Neural crest cell (in vitro differentiated cells): ENCODE measurements at regions not wholly inside any gene's neighbourhood (a gene's known extent, or its start where the extent isn't known, plus 50 kb on each side); places are given as distances from the start of the nearest gene placed in this dataset.

Experiments used
- DNase-seq: peaks from one replicate; pipeline ENCODE4 v3.0.0; 2021; ENCODE audit warnings: low read depth, mixed read lengths, low spot score
- H3K27ac Mint-ChIP-seq: one replicate; pipeline ENCODE4 v1.8.0; 2021; ENCODE audit warnings: mild to moderate bottlenecking, mixed read lengths; ENCODE audit not compliant: unreplicated experiment
- H3K27me3 Mint-ChIP-seq: 2 replicates; pipeline ENCODE4 v1.8.0; 2021; ENCODE audit warnings: low read depth, mild to moderate bottlenecking, mixed read lengths
- H3K36me3 Mint-ChIP-seq: 2 replicates; pipeline ENCODE4 v1.8.0; 2021; ENCODE audit warnings: low read depth, mild to moderate bottlenecking, mixed read lengths
- H3K4me1 Mint-ChIP-seq: 2 replicates; pipeline ENCODE4 v1.8.0; 2021; ENCODE audit warnings: mixed read lengths
- H3K4me3 Mint-ChIP-seq: one replicate; pipeline ENCODE4 v1.8.0; 2021; ENCODE audit warnings: mild to moderate bottlenecking, mixed read lengths
- H3K9me3 Mint-ChIP-seq: 2 replicates; pipeline ENCODE4 v1.8.0; 2021; ENCODE audit warnings: mixed read lengths
- CTCF ChIP-seq: fragments of 200-600 bp; sonication (generic); conservative IDR thresholded peaks from 2 replicates; pipeline ENCODE4 v1.5.0; 2021; ENCODE audit warnings: antibody characterized with exemption, mild to moderate bottlenecking

DNA sequence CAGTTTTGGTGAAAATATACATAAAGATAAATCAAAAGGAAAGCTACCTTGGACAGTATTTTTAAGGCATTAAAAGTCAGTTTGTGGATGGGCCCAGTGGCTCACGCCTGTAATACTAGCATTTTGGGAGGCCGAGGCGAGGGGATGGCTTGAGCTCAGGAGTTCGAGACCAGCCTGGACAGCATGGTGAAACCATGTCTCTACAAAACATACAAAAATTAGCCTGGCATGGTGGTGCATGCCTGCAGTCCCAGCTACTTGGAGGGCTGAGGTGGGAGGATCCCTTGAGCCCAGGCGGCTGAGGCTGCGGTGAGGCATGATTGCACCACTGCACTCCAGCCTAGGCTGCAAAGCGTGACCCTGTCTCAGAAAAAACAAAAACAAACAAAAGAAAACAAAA lies 1253.8 kb downstream of the MRPL39 start:
- Mint-ChIP-seq H3K9me3 (peaks cover 17% of the 10 kb centered on the region), H3K36me3 (peaks cover 7% of the 10 kb centered on the region), H3K4me1 (no peaks in the 10 kb centered on the region), H3K27ac (no peak overlapping the region), H3K4me3 (no peak overlapping the region), H3K27me3 (no peaks in the 10 kb centered on the region)
- no peak for TF ChIP-seq CTCF
- DNase-seq, result no peak

DNA sequence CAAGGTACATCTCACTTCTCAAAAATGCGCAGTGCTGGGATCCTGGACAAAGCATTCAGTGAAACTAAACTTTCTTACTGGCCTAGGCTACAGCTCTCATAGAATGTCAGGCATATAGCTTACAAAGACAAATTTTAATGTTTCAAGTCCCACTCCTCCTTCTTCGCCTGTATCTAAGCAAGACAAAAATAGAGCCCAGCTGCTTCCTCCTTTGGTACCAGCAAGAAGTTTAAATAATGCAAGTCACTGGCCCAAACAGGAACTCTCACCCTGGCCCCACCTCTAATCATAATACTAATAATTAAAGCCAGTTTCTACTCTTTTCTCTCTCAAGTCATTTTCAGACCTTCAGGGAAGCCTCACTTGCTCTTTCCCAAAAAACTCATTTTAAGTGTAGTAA lies 1267.9 kb downstream of the MRPL39 start:
- no peak for TF ChIP-seq CTCF
- Mint-ChIP-seq H3K27me3 (no peaks in the 10 kb centered on the region), H3K9me3 (peaks cover 10% of the 10 kb centered on the region), H3K4me1 (no peaks in the 10 kb centered on the region), H3K36me3 (peaks cover 3% of the 10 kb centered on the region), H3K27ac (no peak overlapping the region), H3K4me3 (no peak overlapping the region)
- no peak for DNase-seq

DNA sequence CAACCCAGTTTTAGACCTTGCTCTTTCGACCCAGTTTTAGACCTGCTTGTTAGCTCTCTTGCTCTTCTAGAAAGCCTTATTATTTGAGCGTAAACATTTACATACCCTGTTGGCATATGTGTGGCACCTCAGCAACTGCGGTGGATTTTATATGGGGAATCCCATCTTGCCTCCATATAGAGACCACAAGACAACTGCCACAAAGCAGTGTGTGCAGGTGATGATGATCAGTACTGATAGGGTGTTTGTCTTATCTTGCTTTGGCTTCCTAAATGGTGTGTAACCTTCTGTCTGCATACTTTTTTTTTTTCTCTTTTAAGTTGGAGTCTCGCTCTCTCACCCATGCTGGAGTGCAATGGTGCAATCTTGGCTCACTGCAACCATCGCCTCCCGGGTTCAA lies 1270.8 kb downstream of the MRPL39 start:
- no peak for DNase-seq
- Mint-ChIP-seq H3K27me3 (no peaks in the 10 kb centered on the region), H3K4me1 (no peaks in the 10 kb centered on the region), H3K9me3 (peaks cover 12% of the 10 kb centered on the region), H3K36me3 (peaks cover 3% of the 10 kb centered on the region), H3K27ac (no peak overlapping the region), H3K4me3 (no peak overlapping the region)
- TF ChIP-seq CTCF, result no peak

GRCh38 chr21:24323536-24323935 lies 1283.7 kb downstream of the MRPL39 start:
- Mint-ChIP-seq H3K36me3 (no peaks in the 10 kb centered on the region), H3K27me3 (no peaks in the 10 kb centered on the region), H3K4me3 (no peak overlapping the region), H3K9me3 (no peaks in the 10 kb centered on the region), H3K27ac (no peak overlapping the region), H3K4me1 (no peaks in the 10 kb centered on the region)
- DNase-seq, result no peak
- TF ChIP-seq CTCF, result no peak

DNA sequence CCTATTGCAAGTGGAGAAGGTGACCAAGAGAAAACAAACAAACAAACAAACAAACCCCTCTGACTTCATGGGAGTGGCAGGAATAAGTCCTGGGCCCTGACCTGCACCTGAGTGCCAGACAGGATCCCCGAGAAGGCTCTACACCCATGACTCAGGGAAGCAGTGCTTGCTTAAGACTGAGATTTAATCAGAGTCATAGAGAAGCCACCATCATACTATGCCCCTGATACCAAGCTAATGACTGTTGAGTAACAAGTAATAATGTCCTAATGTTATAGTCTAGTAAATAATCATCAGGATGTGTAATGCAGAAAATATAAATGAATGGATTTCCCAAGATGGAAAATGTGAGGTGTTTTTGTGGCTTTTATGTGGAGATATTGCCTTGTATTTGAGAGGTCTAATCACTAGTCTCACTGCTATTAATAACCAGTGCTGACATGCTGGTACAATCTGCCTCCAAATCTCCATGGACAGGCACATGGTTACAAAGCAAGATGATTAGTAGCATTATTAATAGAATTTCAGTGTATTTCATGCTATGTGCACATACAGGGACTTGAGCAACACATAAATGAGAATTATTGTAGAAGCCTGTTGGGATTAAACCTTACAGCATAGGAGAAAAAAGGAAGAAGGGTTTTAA lies 1290.9 kb downstream of the MRPL39 start:
- no peak overlapping the region for H3K27ac Mint-ChIP-seq
- no peaks in the 10 kb centered on the region for H3K36me3 Mint-ChIP-seq
- H3K4me1 Mint-ChIP-seq, result no peaks in the 10 kb centered on the region
- no peak for DNase-seq
- H3K9me3 Mint-ChIP-seq, result peaks cover 12% of the 10 kb centered on the region
- no peaks in the 10 kb centered on the region for H3K27me3 Mint-ChIP-seq
- TF ChIP-seq CTCF, result no peak
- no peak overlapping the region for H3K4me3 Mint-ChIP-seq
